Right lobe of liver (tissue), 6 donors: ENCODE measurements at regions not wholly inside any gene's neighbourhood (a gene's known extent, or its start where the extent isn't known, plus 50 kb on each side); places are given as distances from the start of the nearest gene placed in this dataset.

Experiments
- ATAC-seq, 4 donors: fragments of 200-7000 bp; cut with Tn5 transposase; one replicate each; pipeline ENCODE4 v1.9.1; 2020; ENCODE audit warnings: mild to moderate bottlenecking in 4 of 4, moderate library complexity in 4 of 4
- DNase-seq, 3 donors: peaks; one replicate each; pipeline ENCODE4 v3.0.0-alpha.2; 2020
- H3K27ac ChIP-seq, 3 donors: fragments of 200-600 bp; one replicate each; pipeline ENCODE4 v1.8.0; 2022
- H3K27me3 ChIP-seq, 2 donors: fragments of 200-600 bp; one replicate each; pipeline ENCODE4 v1.8.0; 2022
- H3K36me3 ChIP-seq, 4 donors: fragments of 200-600 bp; sonication (generic) in 1 of 4; one replicate each; pipeline versions ENCODE4 v1.5.1 to v1.8.0; 2017 to 2022; ENCODE audit warnings: control low read depth in 1 of 4
- H3K4me1 ChIP-seq, 4 donors: fragments of 200-600 bp; sonication (generic) in 1 of 4; one replicate each; pipeline versions ENCODE4 v1.5.1 to v1.8.0; 2017 to 2022; ENCODE audit warnings: control low read depth in 1 of 4
- H3K4me3 ChIP-seq, 3 donors: fragments of 200-600 bp; one replicate each; pipeline ENCODE4 v1.8.0; 2022
- H3K9me3 ChIP-seq, 4 donors: fragments of 200-600 bp; sonication (generic) in 1 of 4; one replicate each; pipeline versions ENCODE4 v1.5.1 to v1.8.0; 2017 to 2022; ENCODE audit warnings: control low read depth in 1 of 4
- POLR2A ChIP-seq: fragments of 450-650 bp; IDR thresholded peaks from one replicate; pipeline ENCODE4 v1.6.1; 2017; ENCODE audit warnings: antibody characterized with exemption, mild to moderate bottlenecking
- WGBS: methylation state at CpG from one replicate; pipeline ENCODE4 v1.1.6; 2018; ENCODE audit warnings: low coverage, low lambda C conversion rate; ENCODE audit not compliant: insufficient coverage; ENCODE audit errors: missing lambda C conversion rate; 5-methylcytosine and 5-hydroxymethylcytosine counted together
- intact Hi-C, 2 donors: fragments of 100-400 bp; cut with DNase I; formaldehyde crosslinking; loops; one replicate each; pipeline versions ENCODE4 v1.11.2 to v1.14.1; 2022
- TF ChIP-seq, protein P1 (sequence below), 4 donors: fragments of 200-600 bp in 3 of 4; fragments of 450-650 bp in 1 of 4; IDR thresholded peaks; one replicate each; pipeline versions ENCODE4 v1.5.1 to v1.8.0; 2016 to 2022; ENCODE audit warnings: antibody characterized with exemption in 4 of 4, mild to moderate bottlenecking in 2 of 4
- donor health status: DM: no; HTN: yes; CAD: no.
- donor health status: DM: no; HTN: no; CAD: no.
- donor health status: DM: no; HTN: no; CAD: no.
- donor health status: DM: no; HTN: yes; CAD: no.
- donor health status: DM: no; HTN: yes; CAD: no.

DNA sequence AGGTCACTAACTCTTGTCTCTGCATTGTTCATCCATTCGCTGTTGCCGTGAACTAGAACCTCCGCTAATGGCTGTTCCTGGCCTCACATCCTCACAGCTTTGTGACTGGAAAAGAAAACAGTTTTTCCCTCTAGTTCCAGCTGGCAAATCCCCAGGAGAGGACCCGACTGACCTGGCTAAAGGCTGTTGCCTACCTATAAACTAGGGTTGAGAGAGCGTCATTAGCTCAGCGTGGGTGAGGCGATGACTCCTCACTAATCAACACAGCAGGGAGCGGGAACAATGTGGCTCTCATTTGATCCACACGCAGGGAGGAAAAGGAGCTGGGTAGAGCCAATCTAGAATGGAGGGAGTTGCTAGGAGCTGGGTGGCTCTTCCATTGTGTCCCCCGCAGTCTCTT lies 282.1 kb upstream of the IRX5 start:
- ATAC-seq (no peak), DNase-seq (no peak)
- no peak for TF ChIP-seq POLR2A
- TF ChIP-seq, protein P1, sequence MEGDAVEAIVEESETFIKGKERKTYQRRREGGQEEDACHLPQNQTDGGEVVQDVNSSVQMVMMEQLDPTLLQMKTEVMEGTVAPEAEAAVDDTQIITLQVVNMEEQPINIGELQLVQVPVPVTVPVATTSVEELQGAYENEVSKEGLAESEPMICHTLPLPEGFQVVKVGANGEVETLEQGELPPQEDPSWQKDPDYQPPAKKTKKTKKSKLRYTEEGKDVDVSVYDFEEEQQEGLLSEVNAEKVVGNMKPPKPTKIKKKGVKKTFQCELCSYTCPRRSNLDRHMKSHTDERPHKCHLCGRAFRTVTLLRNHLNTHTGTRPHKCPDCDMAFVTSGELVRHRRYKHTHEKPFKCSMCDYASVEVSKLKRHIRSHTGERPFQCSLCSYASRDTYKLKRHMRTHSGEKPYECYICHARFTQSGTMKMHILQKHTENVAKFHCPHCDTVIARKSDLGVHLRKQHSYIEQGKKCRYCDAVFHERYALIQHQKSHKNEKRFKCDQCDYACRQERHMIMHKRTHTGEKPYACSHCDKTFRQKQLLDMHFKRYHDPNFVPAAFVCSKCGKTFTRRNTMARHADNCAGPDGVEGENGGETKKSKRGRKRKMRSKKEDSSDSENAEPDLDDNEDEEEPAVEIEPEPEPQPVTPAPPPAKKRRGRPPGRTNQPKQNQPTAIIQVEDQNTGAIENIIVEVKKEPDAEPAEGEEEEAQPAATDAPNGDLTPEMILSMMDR (IDR thresholded peaks at IDR 0.05) = no peak
- Histone ChIP-seq H3K36me3 (no peaks in the 10 kb centered on the region), H3K27me3 (no peaks in the 10 kb centered on the region), H3K27ac (no peak overlapping the region), H3K9me3 (no peaks in the 10 kb centered on the region), H3K4me3 (no peak overlapping the region), H3K4me1 (no peaks in the 10 kb centered on the region)
- WGBS = 70% methylated on average over 5 of the region's 10 CpGs
- intact Hi-C loops = no loop called here

DNA sequence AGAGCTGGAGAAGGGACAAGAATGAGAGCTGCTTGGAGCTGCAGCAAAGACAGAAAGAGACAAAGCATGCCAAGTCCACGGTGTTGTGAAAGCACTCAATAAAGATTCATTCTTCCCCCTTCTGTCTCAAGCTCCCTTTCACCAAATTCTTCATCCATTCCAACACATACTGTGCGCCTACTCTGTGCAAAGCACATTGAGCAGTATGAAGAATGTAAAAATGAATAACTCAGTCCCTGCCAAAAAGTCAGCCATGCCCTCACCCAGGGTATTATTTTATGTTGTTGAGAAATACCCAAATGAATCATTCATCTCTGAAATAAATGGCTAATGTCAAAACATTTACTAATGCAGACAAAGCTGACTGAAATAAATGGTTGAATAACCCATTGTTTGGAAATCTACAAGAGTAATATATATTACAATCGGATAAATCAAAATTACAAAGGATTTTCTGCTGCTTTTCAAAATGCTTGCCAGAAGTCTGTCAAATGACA lies 282.9 kb upstream of the IRX5 start:
- Histone ChIP-seq H3K9me3 (no peaks in the 10 kb centered on the region), H3K36me3 (no peaks in the 10 kb centered on the region), H3K4me1 (no peaks in the 10 kb centered on the region), H3K4me3 (no peak overlapping the region), H3K27me3 (no peaks in the 10 kb centered on the region), H3K27ac (no peak overlapping the region)
- TF ChIP-seq, protein P1 (IDR thresholded peaks at IDR 0.05) = no peak
- no peak for TF ChIP-seq POLR2A
- DNase-seq (no peak), ATAC-seq (no peak)
- WGBS = 50% methylated on average over 3 of the region's 3 CpGs
- intact Hi-C loops = no loop called here

DNA sequence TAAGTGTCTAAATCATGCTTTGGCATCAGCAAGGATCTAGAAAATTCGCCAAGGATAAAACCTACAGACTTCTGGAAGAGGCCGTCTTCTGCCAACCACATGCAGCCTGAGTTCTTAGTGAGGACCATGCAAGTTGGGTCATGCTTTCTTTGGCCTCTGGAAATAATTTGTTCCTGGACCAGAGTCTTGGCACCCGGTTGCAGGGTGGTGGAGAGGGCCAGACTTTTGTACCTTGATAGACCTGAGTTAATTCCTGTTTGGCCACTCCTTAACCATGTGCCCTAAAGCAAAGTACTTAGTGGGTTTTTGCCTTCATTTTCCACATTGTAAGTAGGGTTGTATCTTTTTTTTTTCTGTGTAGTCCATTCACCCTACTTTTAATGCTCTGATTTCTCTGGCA lies 283.4 kb upstream of the IRX5 start:
- Histone ChIP-seq H3K4me1 (no peaks in the 10 kb centered on the region), H3K27ac (no peak overlapping the region), H3K9me3 (no peaks in the 10 kb centered on the region), H3K4me3 (no peak overlapping the region), H3K27me3 (no peaks in the 10 kb centered on the region), H3K36me3 (no peaks in the 10 kb centered on the region)
- ATAC-seq (no peak), DNase-seq (no peak)
- WGBS = 76% methylated on average over 3 of the region's 3 CpGs
- intact Hi-C loops = no loop called here
- TF ChIP-seq, protein P1 (IDR thresholded peaks at IDR 0.05) = no peak

DNA sequence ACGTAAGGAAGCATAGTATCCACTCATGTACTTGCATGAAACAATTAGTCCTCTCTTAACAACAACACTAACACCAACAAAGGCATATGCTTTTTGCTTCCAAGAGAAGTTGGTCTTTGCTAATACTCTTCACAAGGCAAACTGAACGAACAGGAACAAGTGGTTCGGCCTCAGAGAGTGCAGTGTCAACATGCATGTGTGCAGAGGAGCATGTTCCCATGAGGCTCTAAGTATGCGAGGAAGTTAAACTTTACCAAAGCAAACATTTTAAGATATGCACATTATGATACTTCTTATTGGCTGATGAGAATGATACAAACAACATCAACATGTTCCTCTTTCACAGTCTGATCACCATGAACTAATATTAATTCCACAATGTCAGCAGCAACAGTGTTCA lies 285.3 kb upstream of the IRX5 start:
- Histone ChIP-seq H3K27ac (no peak overlapping the region), H3K4me1 (no peaks in the 10 kb centered on the region), H3K36me3 (no peaks in the 10 kb centered on the region), H3K27me3 (no peaks in the 10 kb centered on the region), H3K4me3 (no peak overlapping the region), H3K9me3 (no peaks in the 10 kb centered on the region)
- WGBS = 69% methylated on average over 3 of the region's 4 CpGs
- no peak for ATAC-seq
- intact Hi-C loops = no loop called here
- TF ChIP-seq POLR2A = no peak
- TF ChIP-seq, protein P1 (IDR thresholded peaks at IDR 0.05) = no peak
- no peak for DNase-seq

DNA sequence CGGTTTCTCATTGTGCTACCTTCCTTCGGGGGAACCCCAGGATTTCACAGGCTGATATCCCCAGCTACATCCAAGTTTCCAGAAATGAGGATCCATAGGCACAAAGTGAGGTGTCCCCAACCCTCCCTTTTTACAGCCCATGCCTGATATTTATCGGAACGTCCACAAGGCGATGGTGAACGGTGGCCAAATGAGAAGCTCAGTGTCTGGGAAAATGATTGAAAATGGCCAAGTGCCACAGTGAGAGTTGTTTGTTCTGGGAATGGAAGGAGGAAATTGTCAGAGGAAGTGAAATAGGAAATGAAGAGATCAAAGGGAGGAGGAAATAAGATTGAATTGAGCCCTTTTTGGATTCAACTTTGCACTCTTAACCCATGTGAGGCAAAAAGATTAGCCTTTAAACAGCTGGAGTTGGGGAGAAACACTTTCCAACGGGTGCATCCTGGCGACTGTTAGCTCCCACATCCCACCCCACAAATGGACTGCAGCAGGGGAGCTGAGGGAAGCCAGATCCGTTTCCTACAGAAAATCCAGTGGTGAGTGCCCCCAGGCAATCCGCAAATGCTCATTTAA lies 294.4 kb upstream of the IRX5 start:
- TF ChIP-seq POLR2A = no peak
- TF ChIP-seq, protein P1 (IDR thresholded peaks at IDR 0.05) = no peak
- no peak overlapping the region for H3K27ac ChIP-seq
- DNase-seq (no peak), ATAC-seq (peak in 1 of 4 donors; percentile 24)
- H3K4me3 ChIP-seq = no peak overlapping the region
- H3K36me3 ChIP-seq = no peaks in the 10 kb centered on the region
- H3K4me1 ChIP-seq = no peaks in the 10 kb centered on the region
- no peaks in the 10 kb centered on the region for H3K27me3 ChIP-seq
- intact Hi-C loops = no loop called here
- H3K9me3 ChIP-seq = no peaks in the 10 kb centered on the region
- 54% methylated on average over 8 of the region's 10 CpGs for WGBS
